GM23338 (cell line): ENCODE measurements at regions not wholly inside any gene's neighbourhood (a gene's known extent, or its start where the extent isn't known, plus 50 kb on each side); places are given as distances from the start of the nearest gene placed in this dataset.

Experiments used
- EZH2 ChIP-seq: fragments of 200-600 bp; sonication (generic); IDR thresholded peaks from one replicate; pipeline ENCODE4 v1.8.0; 2017; ENCODE audit warnings: antibody characterized with exemption, mild to moderate bottlenecking, low read depth; ENCODE audit not compliant: unreplicated experiment
- TF ChIP-seq, protein P1 (sequence below), 2 experiments: fragments of 200-600 bp in 1 of 2; sonication (generic) in 1 of 2; conservative IDR thresholded peaks; 2 replicates each; pipeline versions ENCODE4 v1.5.1 to v1.6.1; 2016 to 2017; ENCODE audit warnings: antibody characterized with exemption in 2 of 2, low read depth in 2 of 2, mild to moderate bottlenecking in 2 of 2, moderate library complexity in 1 of 2

DNA sequence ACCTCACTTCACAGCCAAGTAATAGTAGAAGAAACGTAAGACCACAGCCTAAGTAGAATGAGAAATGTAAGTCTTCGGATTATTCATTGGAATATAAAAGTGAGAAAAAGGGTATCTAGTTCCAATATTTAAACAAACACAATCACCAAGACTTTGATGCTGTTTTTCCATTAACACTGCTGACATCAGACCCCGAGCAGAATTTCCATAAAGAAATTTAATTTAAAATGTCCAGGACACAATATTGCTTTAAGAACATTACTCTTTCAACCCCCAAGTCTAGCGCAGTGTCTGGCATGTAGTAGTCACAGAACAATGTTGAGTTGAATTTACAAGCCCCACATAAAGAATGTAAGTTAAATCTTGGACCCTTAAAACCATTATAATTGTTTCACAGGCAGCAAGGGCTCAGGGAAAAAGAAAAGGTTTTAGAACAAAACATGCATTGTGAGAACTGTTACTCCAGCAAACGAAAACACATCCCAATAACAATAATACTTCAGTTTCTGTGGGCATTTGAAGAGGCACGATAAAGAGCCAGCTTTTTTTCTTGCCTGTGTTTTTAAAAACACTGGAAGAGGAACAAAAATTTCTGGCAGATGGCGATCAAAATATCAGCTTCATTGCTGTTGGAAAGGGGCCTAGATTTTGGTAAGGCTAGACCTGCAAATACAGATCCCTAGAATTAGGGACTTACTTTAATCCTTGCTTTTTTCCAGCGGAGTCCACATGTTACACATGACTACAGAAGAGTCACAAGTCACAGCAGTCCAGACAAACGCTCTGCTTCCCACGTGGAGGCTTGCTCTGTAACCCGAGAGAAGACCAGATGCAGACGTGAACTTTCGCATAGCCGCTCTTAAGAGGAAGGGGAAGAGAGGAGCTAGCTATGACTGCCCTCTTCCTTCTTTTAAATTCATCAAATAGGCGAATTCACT, 77.9 kb upstream of the IGSF10 start:
- TF ChIP-seq, protein P1, sequence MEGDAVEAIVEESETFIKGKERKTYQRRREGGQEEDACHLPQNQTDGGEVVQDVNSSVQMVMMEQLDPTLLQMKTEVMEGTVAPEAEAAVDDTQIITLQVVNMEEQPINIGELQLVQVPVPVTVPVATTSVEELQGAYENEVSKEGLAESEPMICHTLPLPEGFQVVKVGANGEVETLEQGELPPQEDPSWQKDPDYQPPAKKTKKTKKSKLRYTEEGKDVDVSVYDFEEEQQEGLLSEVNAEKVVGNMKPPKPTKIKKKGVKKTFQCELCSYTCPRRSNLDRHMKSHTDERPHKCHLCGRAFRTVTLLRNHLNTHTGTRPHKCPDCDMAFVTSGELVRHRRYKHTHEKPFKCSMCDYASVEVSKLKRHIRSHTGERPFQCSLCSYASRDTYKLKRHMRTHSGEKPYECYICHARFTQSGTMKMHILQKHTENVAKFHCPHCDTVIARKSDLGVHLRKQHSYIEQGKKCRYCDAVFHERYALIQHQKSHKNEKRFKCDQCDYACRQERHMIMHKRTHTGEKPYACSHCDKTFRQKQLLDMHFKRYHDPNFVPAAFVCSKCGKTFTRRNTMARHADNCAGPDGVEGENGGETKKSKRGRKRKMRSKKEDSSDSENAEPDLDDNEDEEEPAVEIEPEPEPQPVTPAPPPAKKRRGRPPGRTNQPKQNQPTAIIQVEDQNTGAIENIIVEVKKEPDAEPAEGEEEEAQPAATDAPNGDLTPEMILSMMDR (conservative IDR thresholded peaks at IDR 0.05; ENCODE audit: low read depth in 2 of 2): no peak
- TF ChIP-seq EZH2: no peak
